ENCODE measurements at regions not wholly inside any gene's neighbourhood (a gene's known extent, or its start where the extent isn't known, plus 50 kb on each side); places are given as distances from the start of the nearest gene placed in this dataset.
A peak's percentile ranks its signal among the peaks of the same experiment; 100 is the strongest.
"Not testable (repeated sequence)": the region's sequence is repeated elsewhere in the genome, so short reads cannot be mapped to it uniquely, and the experiment has no call there.

DNA sequence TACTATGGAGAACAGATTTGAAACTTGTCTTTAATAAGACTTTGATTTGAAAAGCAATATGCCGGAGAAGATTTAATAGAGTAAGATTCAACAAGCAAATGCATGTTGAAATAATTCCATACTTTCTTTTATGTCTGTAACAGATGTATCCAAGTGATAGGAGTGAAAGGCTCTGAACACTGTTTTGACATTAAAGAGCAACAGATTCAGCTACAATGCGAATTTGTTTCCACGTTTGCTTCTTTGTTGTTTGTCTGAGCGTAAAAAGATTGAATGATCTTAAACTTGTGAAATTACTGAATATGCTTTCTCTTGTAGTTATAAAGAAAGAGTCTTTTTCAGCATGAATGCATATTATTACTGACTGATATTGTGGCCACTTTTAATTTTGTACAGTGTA lies 2612.9 kb downstream of the PCDH9 start:
- no peak for DNase-seq

DNA sequence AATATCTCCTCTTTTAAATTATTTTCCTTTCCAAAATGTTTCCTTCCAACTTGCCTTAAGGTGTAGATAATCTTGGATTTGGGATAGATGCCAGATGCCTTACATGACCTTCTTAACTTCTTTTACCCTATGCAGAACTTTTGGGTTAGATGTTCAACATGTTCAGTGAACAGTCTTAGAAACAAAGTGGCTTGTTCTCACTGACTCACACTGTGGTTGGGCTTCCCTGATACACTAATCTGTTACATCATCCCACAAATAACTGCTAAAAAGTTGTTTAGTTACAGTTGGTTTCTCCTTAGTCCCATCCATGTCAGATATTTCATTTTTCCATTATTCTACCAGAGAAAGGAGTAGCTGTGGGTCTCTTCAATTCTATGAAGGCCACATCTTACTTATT lies 2638.2 kb downstream of the PCDH9 start:
- no peak for DNase-seq

DNA sequence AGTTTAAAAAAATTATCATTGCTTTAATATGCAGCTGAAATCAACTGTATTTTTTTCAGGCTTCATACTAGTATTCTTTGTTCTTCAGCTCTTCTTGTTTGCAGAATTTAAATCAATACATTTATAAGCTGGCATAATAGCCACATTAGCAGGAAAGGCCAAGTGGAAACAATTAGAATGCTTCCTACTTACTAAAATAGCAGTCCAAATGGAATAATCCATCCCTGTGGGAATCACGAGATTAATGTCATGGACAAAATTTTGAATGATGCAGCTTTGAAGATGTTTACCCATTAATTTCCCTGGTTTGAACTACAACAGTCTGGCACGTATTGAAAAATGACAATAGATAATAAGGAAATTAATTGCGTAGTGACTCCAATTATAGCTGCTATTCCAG lies 2650.8 kb downstream of the PCDH9 start:
- no peak for DNase-seq

DNA sequence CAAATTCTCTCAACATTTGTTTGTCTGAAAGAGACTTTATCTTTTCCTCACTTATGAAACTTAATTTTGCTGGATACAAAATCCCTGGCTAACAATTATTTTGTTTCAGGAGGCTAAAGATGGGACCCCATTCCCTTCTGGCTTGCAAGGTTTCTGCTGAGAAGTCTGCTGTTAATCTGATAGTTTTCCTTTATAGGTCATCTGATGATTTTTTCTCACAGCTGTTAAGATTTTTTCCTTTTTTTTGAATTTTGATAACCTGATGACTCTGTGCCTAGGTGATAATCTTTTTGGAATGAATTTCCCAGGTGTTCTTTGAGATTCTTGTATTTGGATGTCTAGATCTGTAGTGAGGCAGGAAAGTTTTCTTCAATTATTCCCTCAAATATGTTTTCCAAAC lies 2661.4 kb downstream of the PCDH9 start:
- DNase-seq = no peak

DNA sequence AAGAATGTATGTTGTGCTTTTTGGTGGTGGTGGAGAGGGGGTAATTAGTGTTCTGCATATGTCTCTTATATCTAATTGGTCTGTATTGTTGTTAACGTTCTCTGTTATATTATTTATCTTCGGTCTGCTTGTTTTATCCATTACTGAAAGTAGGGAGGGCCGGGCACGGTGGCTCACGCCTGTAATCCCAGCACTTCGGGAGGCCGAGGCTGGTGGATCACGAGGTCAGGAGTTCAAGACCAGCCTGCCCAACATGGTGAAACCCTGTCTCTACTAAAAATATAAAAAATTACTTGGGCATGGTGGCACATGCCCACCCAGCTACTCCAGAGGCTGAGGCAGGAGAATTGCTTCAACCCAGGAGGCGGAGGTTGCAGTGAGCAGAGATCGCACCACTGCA lies 2672.1 kb downstream of the PCDH9 start:
- DNase-seq = not testable (repeated sequence)

DNA sequence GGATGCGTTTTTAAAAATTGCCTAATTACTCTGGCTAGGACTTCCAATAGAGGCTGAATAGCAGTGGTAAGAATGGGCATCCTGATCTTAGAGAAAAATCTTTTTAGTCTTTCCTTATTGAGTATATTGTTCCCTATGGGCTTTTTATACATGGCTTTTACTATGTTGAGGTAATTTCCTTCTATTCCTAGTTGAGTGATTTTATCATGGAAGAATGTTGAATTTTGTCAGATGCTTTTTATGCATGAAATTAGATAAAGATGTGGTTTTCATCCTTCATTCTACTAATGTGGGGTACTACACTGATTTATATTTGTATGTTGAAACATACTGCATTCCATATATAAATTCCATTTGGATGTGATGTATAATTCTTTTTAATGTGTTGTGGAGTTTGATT lies 2673.8 kb downstream of the PCDH9 start:
- DNase-seq = no peak

DNA sequence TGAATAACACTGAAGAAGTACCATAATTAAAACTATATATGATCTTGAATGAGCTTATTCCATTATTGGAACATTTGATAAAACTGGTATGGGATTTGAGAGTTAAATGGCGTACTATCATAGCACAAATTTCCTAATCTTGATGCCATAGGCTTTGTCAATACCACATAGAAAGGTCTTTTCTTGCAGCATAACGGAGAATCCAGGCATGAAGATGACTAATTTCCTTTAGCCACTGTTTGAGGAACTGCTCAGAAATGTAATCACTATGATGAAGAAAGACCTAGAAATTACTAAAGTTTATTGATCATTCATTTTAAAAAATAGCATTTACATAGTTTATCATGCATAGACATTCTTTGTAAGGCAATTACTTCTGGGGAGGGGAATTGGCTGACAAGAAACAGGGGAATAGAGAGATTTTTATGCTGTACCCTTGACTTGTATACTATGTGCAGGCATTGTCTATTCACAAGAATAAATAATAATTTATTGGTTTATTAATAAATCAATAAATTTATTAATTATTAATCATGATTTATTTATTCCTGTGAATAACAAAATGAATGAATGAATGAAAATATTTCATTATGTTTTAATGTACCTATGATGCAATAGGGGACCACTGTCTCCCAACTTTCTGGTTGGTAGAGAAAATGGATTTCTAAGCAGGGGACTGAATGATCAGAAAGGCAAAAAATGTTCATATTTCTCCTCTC lies 2676.6 kb downstream of the PCDH9 start:
- DNase-seq = no peak

DNA sequence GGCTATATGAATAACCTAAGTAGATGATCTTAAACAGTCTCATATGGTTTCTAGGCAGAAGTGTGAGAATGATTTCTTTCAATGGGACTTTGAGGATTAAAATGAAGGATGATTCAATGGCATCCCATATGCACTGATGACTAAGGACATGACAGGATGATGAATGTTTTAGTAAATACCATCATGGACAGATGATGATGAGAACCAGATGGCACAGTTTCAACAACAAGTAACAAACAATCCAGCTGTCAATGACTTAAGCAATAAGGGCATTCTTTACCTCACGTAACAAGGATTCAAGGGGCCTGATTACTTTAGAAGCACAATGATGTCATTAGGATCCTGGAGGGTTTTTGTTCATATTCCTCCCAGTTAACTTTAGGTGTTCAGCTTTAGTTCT lies 2678.4 kb downstream of the PCDH9 start:
- DNase-seq = no peak

DNA sequence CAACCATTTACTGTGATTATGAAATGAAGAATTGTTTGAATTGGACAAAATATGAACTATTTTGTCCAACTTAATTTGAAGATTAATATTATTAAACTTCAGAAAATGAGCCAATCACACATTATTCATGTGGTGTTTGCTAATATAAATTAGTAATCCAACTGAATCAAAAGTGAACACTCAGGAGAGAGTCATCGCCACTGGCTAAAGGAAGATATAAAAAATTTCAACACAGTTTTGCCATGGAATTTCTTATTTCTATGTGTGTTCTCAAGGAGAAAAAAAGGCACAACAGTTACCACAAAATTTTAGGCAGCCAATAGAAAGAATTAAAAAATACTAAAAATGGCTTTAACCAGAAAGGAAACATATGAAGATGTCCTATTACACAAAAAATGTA lies 2683.8 kb downstream of the PCDH9 start:
- no peak for DNase-seq

DNA sequence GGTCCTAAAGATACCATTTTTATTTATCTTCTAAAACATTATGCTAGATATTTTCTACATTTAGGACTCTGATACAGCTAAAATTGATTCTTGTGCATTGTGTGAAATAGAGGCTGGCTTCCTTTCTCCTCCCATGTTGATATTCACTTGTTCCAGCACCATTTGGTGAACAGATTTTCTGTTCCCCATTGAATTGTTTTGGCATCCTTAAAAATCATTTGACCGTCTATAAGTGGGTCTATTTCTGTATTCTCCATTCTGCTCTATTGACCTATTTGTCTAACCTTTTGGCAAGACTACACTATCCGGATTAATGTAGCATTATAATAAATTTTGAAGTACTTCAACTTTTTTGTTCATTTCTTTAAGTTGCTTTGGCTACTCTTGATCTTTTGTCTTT lies 2689.2 kb downstream of the PCDH9 start:
- DNase-seq = no peak

DNA sequence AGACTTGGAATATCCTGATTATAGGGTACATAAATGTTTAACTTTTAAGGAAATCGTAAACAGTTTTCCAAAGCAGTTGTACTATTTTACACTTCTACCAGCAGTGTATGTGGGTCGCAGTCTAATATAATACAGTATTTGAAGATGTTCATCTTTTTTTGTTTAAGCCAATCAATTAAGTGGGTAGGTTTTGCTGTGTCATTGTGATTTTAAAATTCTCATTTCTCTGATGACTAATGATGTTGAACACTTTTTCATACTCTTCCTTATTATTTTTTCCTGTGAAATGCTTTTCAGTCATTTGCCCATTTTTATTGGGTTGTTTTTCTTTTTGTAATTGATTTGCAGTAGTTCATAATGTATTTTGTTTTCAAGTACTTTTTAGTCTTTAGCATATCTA lies 2689.7 kb downstream of the PCDH9 start:
- no peak for DNase-seq

DNA sequence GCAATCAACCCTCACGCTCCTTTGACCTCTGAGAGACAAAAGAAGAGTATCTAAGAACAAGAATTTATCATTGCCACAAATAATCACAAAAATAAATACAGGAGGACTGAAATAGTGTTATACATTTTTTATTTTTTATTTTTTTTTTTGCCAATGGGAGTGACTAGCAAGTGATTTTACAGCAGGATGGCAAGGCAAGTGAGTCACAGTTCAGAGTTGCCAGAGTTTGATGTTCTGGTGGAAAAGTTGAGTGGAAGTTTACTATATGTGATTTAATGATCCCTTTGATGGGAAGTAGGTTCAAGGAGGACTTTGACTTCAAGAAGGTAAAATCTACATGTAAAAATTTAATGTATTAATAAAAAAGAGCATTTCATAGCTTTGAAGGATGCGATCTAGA lies 2691.4 kb downstream of the PCDH9 start:
- DNase-seq = no peak

DNA sequence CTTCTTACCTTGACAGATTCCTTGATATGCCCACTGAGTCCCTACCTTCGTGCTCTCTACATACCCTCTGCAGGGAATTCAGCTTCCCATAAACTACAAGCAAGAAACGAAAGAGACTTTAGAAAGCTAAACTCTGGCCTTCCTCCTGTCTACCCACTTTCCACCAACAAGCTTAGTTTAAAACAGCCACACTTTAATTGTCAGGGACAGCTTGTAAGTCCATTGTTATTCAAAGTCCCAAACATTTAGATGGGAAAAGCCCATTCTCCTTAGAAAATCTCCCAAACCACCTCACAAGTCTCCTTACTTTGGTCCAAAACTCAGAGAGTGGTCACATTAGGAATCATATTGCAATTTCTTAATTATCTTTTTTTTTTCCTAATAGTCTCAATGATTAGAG lies 2695.8 kb downstream of the PCDH9 start:
- DNase-seq = no peak

DNA sequence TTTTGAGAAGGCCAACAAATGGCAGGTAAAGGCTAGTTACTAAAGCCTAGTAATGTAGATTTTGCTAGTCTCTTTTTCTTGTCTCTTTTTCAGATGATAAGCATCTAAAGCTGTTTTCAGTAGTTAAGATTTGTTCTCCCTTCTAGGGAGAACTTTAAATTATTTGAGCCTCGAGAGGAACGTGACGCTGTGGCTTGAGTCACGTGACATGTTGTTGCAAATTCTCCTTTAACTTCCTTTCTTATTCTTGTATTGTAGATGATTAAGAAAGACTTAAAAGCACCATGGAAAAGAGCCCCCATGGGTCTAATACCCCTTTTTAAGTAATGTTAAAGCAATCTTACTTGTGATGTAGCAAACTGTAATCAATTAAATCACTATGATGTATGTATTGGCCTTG lies 2698.7 kb downstream of the PCDH9 start:
- DNase-seq = no peak

DNA sequence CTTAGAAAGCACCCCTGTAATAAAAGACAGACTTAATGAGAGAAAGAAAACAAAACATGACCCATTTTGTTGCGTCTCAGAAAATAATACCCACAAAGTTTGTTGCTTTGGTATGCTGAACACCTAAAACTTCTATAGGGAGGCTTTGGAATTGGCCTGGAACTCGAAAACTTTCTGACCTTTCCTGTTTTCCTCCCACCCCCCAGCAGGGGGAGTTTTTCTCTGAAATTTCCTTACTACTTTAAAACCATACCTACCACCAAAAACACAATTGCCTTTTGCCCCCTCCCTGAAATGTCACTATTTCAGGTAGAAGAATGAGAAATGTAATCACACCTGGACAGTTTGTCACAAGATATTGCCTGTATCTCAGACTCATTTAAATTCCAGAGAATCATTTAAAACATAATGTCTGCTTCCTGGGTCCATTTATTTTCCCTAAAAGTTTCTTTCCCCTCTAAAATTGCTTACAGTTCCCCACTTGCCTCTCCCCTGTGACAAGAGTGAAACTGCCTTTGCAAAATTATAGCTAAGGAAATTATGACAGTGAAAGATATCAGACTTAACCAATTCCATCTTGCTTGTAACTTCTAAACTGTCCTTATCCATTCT lies 2700.2 kb downstream of the PCDH9 start:
- peak; percentile 12 for DNase-seq

DNA sequence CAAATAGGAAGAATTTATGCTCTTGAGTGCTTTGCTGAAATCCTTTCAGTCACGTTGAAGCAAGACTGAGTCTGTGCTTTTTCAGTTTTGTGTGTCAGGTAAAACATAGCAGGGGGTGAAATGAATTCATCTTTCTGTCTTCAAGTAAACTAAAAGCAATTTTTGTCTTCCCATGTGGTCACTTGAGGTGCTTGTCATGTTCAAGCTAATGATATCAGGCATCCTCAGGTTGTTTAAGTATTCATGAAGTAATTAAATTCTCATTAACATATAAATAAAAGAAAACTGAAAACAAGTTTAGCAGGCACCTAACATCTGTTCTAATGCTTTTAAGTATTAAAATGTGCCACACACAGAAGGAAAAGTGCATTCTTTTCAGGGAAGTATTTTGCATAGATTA lies 2701.3 kb downstream of the PCDH9 start:
- DNase-seq = no peak

DNA sequence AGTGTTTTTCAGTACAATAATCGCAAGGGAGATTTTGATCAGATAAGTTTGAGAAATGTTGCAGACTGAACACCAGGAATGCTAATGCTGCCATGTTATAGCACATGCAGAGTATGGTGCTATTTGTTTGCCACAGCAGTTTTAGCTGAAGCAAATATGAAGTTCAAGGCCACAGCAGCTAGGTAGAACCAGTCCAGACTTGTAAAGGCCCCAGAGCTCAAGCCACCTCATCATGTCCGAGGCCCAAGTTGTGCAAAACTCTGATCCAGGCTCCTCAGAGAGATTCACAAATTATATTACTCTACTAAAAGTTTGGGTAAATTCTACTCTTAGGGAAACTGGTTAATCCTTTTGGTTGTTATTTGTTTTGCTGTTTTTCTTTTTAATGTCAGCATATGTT lies 2702.6 kb downstream of the PCDH9 start:
- no peak for DNase-seq

DNA sequence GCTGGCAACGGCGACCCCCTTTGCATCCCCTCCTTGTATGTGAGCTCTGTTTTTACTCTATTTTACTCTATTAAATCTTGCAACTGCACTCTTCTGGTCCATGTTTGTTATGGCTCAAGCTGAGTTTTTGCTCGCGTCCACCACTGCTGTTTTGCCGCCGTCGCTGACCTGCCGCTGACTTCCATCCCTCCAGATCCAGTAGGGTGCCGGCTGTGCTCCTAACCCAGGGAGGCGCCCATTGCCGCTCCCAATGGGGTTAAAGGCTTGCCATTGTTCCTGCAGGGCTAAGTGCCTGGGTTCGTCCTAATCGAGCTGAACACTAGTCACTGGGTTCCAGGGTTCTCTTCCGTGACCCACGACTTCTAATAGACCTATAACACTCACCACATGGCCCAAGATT lies 2704.4 kb downstream of the PCDH9 start:
- DNase-seq = no peak

DNA sequence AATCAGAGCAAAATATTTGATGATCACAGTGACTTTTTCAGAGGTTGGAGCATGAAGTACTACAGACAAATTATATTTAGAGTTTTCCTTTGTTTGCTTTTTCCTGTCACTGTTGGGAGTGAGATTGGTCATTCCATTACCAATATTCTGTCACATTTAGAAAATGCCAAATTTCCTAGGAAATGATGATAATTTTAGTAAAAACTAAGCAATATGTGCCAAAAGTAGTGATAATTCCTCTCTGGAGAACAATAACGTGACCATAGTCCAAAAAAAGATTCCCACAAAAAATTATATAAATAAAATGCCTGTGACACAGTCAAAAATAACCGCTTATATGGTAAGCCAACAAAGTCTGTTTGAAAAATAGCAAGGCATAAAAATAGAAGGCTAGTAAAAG lies 2719.4 kb downstream of the PCDH9 start:
- DNase-seq = no peak

DNA sequence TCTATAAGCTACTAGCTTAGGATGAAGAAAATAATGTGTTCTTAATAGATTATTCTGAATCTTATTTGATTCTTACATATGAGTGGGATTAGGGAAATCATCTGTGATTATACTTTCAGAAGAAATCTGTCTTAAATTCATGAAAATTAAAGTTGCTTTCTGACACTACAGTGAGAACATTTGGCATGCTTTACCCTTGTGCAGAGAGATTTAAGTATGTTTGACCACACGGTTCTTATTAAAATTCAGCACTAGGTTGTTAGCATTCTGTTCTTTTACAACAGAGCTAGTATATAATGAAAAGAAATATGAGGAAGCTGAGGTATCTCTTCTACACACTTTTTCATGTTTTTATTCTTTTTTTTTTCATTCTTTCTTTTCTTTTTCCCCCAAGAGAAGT lies 2723.9 kb downstream of the PCDH9 start:
- DNase-seq = no peak

DNA sequence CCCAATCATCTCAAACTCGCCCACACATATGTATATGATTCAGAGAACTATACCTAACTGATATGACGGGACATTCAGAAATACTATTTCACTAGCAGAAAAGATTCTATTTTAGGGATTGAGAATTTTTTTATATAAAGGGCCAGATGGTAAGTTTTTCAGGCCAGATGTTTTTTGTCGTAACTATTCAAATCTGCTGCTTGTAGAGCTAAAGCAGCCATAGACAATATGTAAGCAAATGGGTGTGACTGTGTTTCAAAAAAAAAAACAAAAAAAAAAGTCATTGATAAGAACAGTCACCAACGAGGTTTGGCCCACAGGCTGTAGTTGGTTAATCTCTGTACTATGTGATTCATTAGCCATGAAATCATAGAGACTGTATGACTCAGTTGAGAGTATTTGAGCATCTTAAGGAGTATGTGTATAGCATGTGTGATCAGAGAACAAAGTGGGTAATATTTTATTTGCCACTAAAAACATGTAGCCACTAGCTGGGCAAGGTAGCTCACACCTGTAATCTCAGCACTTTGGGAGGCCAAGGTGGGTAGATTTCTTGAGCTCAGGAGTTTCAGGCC lies 2724.7 kb downstream of the PCDH9 start:
- DNase-seq = no peak

DNA sequence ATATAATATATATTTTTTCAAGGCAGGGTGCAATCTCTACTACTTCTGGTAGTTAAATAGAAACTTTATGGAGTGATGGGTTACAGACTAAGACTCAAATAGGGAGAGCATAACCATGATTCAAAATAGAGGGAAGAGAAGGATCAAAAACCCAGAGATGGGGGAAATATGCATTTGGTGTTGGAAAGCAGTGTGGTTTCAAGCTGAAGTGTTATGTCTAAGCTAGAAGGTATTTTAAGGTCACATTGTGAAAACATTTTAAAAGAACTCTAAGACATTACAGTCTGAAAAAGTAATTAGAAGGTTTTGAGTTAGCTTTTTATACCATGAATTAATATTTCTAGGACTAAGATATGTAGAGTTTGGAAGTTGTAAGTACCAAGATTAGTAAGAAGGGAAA lies 2741.4 kb downstream of the PCDH9 start:
- no peak for DNase-seq

DNA sequence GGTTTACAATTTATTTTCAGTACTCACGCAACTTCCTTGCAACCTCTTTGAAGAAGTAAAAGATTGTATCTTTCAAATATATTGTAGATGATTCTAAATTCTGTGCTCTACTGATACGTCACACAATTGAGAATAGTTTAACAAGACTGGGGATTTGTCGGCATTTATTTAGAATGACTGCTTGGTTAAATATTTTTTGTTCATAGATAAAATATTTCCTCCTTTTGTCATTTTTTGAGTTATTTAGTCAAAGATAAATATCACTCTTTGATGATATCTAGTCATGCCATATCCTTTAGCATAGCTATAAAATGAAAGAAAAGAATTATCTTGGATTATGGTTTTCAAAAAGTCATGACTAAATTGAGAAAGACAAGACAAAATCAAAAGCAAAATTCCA lies 2747.8 kb downstream of the PCDH9 start:
- DNase-seq = no peak

DNA sequence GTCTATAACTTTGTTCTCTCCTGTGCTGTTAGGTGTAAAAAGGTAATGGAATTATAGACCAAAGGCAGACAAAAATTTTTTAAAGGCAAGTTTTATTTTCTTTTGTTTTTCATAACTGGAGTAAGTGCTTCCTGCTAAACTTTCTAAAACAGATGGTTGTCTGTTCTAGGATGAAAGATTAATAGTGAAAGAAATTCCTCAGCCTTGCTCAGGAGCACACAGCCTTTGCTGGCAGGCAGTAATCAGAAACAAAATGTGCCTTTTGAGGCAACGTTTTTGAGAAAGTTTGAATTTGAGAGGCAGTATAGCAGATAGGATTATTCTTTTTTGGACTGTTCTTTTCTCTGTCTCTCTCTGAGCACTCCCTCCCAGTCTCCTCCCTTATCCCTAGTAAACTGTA lies 2749.5 kb downstream of the PCDH9 start:
- DNase-seq = no peak

DNA sequence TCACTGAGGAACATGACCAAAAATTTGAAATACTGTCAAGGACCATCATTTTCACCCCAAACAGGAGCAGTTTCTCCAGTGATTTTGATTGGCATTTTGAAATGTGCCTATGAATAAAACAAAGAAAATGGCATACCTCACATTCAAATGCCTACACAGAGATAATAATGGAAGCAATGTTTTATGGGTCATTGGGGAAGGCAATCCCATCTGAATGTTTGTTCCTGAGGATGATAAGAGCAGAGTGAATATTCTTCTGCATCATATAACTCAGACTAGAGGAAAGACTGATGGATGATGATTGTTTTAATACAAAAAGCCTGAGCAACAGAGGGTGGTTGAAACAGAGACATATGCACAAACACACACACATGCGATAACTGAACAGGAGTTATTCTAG lies 2749.9 kb downstream of the PCDH9 start:
- no peak for DNase-seq
